EH (cell line): ENCODE measurements at regions not wholly inside any gene's neighbourhood (a gene's known extent, or its start where the extent isn't known, plus 50 kb on each side); places are given as distances from the start of the nearest gene placed in this dataset.
A peak's percentile ranks its signal among the peaks of the same experiment; 100 is the strongest.
"Not testable (repeated sequence)": the region's sequence is repeated elsewhere in the genome, so short reads cannot be mapped to it uniquely, and the experiment has no call there.

Source experiments
- DNase-seq: peaks from one replicate; pipeline ENCODE4 v3.0.0-alpha.2; 2015; ENCODE audit warnings: low read depth

DNA sequence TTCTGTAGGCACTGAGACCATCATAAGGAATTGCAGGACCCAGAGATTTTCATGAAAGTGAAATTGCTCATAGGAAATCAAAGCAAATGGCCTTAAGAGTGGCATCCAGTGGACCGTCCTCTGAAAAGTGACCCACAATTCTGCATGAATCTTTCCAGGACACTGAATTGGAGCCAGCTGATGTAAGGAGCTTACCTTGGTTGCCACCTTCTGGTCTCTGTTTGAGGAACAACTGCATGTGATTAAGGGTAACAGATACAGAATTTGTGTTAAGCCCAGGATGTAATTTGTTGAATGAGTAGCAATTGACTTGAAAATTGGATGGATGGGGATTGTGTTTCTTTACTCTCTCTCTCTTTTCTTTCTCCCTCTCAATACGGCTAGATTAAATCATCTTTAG is 49.9 kb upstream of the GAS1 start:
- no peak for DNase-seq

DNA sequence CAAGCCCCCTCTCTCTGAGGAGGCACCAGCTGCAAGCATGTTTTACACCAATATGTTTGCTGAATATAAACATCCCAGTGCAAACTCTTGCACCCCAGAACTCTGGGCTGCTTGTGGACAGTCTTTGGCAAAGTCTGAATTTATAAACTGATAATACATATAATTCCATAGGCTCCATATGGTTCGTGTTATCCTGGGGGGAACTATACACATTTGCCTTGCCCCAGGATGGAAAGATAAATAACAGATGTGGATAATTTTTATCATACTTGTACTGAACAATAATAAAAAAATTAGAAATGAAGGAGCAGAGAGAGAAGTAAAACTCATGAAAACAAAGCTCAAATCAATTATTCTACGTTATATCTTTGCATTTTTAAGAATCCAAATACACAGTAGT is 50.6 kb upstream of the GAS1 start:
- no peak for DNase-seq

DNA sequence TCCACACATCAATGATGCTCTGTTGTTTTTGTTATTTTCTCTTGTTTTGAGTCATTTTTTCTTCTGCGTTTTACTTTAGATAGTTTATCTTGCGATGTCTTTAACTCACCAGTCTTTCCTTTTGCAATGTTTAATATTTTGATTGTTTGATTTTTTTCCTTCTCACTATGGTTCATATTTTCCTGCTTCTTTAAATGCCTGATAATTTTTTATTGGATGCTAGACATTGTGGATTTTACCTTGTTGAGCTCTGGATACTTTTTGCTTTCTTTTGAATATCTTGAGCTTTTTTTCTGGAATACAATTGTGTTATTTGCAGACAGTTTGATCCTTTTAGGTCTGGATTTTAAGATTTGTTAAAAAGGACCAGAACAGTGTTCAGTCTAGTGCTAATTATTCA is 55.2 kb upstream of the GAS1 start:
- DNase-seq, result no peak

DNA sequence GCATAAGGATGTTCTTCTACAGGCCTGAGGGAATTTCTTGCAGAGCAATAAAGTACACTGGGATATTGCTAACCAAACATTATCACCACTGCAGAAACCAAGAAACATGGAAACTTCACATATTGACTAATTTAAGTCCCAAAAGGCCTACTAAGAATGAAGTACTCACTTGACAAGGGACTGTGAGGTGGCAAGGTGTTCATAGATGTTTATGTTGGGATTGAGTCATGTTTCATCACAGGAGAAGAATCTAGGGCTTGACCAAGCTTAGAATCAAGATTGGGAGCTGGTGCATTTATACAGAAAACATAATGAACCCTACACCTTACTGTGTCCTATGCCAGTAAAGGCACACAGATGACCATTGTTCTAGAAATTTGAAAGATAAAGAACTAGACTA is 56.7 kb upstream of the GAS1 start:
- no peak for DNase-seq

DNA sequence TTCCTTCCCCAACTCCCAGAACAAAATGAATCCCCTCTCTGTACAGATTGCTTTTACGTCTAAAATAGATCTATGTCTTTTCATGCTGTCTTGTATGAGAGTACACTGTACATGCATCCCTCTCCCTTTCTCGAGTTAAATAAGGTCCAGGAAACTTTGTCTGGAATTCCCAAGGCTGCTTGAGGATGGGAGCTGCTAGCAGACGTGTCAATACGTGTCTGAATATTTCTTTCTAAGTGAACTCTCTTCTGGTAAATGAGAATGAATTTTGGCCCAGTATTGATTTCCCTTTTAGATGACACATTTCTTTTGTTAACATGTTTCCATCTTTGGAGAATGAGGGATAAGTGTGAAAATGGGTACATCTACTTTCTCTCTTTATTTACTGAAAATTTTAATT is 59.6 kb upstream of the GAS1 start:
- DNase-seq, result no peak

DNA sequence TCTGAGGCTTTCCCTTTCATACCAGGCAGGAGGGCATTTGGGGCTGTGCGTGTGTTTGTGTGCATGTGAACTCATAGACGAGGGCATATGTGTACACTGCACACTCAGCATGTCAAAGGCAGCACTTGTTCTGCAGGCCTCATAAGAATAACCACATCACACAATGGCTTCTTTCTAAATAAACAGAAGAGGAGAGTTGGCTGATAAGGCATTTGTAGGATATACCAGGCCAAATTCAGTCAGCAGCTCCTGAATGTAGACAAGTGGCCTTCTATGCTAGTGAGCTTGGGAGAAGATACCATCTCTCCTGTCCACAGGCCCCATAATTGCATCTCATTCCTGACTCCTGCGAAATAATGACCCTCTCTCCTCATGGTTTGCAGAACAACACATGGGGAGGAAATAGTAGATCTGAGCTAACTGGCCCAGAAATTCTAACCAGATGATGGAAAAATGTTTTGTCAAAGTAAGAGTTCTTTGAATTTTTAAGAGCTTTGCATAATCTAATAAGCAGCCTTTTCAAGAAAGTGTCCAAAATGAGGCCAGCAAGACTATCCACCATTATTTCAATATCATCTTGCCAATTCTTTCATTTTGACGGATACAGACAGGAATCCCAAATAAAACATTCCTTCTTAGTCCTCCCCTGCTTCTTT is 60.5 kb upstream of the GAS1 start:
- DNase-seq, result peak; percentile 71

DNA sequence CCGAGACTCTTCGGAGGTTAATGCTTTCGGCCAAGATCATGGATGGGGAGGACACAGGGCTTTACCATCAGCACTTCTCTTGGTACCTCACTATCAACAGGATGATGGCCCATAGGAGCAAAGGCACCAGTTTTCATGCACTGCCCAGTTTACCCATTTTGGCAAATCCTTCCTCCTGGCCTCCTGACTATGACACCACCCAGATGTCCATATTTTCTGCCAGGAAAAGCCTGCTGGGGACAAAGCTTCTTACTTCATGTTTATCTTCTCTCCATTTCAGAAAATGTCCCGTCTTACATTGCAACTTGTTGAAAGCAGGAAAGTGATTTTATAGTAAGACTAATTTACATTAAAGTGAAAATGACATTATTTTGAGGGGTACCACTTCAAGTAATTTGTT is 61.4 kb upstream of the GAS1 start:
- no peak for DNase-seq

DNA sequence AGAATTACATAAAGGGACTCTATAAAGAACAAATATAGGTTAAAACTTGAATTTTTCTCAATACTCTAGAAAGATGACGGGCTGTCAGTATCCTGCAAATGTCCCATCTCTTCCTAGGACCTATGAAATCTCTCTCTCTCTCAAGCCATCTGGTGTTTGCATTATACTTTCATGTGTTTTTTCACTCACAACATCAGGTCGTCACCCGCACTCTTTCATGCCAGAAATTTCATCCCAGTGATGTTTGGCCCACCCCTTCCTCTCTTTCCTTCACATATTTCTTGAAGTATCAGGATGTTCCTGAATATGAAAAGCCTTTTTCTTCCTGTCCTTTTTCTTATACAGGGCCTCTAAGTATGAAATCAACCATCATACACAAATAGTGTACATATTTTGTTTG is 63.3 kb upstream of the GAS1 start:
- no peak for DNase-seq

DNA sequence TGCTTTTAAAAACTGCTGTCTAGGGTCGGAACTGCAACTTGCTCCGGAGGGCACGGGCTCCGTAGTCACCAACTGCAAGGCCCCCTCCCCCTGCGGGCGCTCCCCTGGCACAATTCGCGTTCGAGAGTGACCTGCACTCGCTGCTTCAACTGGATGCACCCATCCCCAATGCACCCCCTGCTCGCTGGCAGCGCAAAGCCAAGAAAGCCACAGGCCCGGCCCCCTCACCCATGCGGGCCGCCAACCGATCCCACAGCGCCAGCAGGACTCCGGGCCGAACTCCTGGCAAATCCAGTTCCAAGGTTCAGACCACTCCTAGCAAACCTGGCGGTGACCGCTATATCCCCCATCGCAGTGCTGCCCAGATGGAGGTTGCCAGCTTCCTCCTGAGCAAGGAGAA is 64.2 kb upstream of the GAS1 start:
- DNase-seq, result no peak

DNA sequence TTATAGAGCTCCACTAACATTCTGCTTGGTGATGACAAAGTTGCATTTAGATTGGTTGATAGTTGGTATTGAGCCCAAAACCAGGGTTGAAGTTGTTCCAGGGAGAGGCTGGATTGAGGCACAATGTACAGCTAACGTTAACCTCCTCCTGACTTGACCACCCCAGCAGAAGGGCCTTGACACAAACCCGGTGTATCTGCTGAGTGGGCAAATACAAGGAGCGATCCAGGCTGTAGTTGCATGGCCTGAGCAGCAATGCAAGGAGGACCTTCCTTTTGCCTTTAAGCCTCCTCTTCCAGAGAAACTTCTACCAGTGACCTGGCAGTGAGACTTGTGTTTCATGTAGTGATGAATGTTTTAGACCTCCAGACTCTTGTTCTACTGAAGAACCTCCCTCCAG is 66.2 kb upstream of the GAS1 start:
- no peak for DNase-seq

DNA sequence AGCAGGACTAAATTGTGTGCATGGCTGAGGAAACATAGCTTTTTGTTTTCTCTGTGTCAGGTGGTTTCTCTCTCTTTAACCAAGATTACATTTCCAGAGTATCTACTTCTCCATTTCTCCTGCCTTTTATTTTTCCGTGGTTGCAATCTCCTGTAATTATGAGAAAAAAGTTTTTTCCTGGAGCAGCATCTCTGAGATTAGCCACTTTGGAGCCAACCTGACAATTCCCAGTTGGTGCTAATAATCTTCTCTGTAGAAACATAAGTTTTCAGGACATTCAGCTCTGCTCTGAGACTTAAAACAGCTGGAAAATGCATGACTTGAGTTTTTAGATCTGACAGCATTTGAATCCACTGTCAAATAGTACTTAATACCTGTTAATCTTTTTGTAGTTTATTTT is 67.1 kb upstream of the GAS1 start:
- DNase-seq, result no peak

DNA sequence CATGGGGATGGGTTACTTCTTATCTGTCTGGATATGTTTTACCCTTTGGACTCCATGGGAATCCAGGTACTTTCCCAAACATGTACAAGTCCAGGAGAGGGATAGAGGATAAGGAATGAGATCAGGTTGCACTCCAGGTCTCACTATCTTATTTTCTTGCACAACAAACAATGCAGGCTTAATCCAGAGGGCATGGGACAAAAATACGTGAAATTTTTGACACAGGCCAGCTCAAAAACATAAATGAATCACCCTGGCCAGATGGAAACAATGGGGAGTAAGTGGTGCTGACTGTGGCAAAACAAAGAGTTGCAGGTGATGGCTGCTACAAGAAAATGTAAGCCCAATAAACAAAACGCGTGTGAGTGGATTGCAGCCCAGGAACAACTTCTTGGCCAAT is 69.4 kb upstream of the GAS1 start:
- DNase-seq, result no peak

DNA sequence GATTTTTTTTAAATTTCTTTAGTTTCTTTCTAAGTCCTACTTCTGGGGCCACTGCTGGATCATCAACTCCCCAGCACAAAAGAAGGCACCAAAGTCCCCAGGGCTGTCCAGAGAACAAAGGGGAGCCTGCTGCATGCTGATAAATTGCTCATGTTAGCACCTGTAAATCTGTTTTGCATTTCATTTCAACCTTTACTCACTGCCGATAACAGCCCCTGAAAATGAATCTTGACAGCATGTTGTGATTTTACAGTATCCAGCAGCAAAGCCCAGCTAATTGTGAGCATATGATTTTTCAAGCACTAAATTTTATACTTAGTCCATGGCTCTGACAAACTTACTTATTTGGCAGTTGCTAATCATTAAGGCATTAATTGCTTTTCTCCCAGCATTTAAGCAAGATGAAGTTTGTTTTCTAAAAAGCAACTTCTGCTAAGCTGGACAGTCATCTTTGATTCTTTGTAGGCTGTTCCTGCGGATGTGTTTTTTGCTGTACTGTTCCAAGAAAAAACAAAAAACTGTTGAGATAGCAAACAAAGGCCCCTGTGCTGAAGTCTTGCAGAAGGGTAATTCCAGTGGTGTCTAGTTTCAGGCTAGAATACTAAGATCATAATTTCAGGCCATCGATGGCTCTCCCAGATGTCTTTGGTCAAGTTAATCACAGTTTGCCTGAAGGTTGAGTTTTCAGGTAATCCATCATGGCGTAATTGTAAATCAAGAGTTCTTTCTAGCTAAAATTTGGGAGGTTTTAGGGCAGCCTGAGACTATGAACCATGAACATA is 73.1 kb upstream of the GAS1 start:
- no peak for DNase-seq

DNA sequence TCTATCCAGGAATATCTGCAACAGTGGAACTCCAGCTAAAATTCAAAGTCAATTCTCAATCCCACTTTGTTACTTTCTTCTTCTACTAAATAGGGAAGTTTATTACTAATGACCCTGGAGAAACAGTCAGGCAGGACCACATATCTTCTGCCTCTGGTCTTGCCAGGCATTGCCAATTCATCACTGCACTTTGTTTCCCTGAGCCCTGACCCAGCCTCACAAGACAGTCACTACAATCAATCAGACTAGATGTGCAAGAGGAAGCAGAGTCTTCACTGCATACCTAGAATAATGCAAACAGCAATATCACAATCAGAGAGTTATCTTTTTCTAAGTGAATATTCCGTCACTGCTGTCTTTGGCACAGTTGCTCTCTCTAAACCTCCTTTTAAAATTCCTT is 74.9 kb upstream of the GAS1 start:
- no peak for DNase-seq

DNA sequence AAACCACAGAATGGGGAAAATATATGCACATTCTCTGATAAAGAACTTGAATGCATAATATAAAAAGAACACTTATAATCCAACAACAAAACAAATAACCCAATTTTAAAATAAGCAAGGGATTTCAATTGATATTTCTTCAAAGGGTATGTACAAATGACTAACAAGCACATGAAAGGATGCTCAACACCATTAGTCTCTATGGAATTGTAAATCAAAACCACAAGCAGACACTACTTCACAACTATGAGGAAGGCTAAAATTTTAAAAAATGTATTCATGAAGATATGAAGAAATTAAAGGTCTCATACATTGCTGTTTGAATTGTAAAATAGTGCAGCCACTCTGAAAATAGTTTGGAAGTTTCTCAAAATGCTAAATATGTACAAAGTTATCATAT is 78.9 kb upstream of the GAS1 start:
- no peak for DNase-seq

DNA sequence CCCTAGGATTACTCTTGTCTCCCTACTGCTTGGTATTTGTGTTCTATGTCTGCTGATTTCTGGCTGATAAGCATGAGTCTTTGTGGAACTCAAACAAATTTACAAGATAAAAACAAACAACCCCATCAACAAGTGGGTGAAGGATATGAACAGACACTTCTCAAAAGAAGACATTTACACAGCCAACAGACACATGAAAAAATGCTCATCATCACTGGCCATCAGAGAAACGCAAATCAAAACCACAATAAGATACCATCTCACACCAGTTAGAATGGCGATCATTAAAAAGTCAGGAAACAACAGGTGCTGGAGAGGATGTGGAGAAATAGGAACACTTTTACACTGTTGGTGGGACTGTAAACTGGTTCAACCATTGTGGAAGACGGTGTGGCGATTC is 81.5 kb upstream of the GAS1 start:
- DNase-seq, result not testable (repeated sequence)

DNA sequence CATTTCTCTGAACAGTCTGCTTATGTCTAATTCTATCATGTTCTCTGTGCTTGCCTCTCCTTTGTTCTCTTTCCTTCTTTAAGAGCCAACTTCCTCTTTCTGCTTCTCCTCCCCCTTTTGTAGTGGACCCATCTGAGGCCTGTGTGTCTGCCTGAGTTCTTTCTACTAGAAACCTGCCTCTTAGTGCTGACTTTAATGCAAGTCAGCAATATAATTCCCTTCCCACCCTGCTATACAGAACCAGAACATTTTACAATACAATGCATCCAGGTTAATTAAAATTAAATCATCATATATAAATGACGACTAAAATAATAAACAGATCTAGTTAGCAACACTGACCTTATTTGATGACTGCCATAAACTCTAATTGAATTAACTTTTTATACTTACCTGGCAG is 82.6 kb upstream of the GAS1 start:
- DNase-seq, result no peak

DNA sequence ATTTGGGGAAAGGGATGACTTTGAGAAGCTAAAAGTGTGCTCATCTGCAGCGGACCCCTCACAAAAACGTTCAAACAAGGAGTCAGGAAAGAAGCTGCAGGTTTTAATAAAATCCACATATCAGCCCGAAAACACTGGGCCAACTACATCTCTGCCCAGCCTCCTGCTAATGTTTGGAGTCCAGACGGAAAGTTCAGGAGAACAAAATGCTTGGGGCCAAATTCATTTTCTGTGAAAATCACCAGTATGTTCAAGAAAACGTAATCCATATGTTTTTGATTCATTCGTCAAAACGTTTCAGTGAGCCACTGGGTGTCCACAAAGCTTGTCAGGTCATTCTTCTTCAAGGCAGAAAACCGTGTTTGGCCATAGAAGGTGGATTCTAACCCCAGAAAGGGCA is 87.5 kb upstream of the GAS1 start:
- DNase-seq, result no peak

DNA sequence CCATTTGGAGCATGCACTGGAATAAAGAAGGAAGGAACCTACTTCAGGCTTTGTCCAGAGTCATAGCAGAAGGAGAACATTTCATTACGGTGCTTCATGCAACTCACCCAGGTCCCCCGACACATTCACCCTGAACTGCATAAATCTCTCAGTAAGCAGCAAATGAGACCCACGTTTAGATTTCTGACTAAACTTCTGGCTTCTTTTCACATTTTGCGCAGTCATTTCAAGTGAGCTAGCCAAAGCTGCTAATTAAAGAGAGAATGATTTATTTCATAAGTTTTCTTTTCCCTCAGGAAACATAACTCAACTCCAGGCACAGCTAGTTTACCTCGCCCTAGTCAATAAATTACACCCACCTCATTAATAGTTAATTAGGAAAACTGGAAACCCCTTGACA is 88.6 kb upstream of the GAS1 start:
- DNase-seq, result peak; percentile 35

DNA sequence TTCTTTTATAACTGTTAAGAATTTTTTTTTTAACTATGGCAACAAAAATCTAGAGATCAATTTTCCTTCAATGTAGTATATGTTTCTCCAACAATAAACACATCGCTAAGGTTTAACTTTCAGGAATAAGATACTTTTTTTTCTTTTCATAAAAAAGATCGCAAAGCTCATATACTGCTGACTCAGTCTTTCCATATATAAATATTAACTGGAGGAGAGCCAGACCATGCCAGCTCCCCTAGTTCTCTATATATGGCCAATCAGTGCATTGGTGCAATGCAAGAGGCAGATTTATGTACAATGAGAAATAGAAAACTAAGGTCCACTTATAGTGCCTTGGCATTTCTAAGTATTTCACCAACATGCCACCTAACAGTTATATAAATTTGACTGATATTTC is 89.2 kb upstream of the GAS1 start:
- DNase-seq, result no peak

DNA sequence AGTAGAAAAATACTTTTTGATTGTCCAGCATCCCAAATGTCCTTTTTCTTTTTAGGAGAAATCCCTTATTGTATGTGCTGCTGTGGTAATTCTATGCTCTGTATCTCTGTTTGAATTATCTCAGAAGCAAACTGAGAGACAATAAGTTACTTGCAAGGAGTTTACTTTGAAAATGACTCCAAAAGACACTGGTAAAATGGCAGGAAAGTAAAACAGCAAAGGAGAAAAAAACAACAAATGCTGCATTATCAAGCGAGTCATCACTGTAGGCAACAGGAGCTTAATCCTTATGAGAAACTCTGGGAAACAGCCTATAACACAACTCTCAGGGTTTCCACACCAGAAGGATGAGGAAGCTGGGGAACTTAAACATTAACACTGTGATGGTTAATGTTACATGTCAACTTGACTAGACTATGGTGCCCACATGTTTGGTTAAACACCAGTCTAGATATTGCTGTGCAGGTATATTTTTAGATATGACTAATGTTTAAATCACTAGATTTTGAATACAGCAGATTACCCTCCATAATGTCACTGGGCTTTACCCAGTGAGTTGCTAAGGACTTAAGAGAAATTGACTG is 92.6 kb upstream of the GAS1 start:
- DNase-seq, result peak; percentile 78

DNA sequence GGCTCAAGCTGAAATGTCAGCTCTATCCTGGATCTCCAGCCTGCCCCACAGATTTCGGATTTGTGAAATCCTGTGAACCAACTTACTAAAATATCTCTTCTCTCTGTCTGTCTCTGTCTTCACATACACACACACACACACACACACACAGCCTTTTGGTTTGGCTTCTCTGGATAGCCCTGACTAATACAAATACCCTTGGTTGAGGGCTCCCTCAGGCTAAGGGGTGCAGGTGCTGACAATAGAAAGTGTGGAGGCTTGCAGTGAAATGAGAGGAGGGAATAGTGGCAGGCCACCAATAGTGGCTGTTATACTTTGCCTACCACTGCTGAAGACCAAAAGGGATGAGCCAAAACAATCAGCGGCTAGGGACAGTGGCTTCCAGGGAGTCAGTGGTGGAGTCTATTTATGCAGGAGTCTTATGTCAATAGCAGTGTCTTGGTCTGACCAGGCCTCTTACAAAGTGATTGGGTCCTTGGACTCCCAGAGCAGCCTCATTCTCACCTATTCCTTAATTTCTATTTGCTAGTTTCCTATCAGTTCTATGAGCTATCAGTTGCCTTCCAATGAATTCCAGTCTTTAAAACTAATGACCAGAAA is 93.2 kb upstream of the GAS1 start:
- DNase-seq, result no peak

DNA sequence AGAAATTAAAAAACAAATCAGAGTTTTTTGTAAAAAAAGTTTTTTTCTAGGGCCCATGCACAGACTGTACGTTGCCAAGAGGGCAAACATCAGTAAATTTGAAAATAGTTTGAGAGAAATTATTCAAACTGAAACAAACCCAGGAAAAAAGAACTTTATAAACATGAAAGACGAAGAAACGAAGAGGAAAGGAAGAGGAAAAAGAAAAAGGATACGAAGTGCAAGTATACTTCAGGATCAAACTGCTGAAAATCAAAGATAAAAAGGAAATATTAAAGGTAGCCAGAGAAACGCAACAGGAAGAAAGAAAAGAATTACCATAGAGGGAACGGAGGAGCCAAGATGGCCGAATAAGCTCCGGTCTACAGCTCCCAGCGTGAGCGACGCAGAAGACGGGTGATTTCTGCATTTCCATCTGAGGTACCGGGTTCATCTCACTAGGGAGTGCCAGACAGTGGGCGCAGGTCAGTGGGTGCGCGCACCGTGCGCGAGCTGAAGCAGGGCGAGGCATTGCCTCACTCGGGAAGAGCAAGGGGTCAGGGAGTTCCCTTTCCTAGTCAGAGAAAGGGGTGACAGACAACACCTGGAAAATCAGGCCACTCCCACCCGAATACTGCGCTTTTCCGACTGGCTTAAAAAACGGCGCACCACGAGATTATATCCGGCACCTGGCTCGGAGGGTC is 94.4 kb upstream of the GAS1 start:
- DNase-seq, result not testable (repeated sequence)
